GM23248 (cell line): ENCODE measurements at regions not wholly inside any gene's neighbourhood (a gene's known extent, or its start where the extent isn't known, plus 50 kb on each side); places are given as distances from the start of the nearest gene placed in this dataset.

Experiments used
- DNase-seq: peaks from one replicate; pipeline ENCODE4 v3.0.0-alpha.2; 2015
- H2AFZ ChIP-seq: fragments of 200-600 bp; sonication (generic); 2 replicates; pipeline ENCODE4 v1.6.1; 2016; ENCODE audit warnings: antibody characterized with exemption
- H3F3A ChIP-seq: fragments of 200-600 bp; sonication (generic); 2 replicates; pipeline ENCODE4 v1.6.1; 2016; ENCODE audit warnings: mild to moderate bottlenecking, antibody characterized with exemption, mixed run types; ENCODE audit not compliant: insufficient read depth
- H3K27ac ChIP-seq: fragments of 200-600 bp; sonication (generic); 2 replicates; pipeline ENCODE4 v1.5.1; 2016; ENCODE audit warnings: mild to moderate bottlenecking
- H3K27me3 ChIP-seq: fragments of 200-600 bp; sonication (generic); replicated peaks from 2 replicates; pipeline ENCODE4 v1.6.1; 2016; ENCODE audit warnings: mild to moderate bottlenecking; ENCODE audit not compliant: insufficient read depth
- H3K36me3 ChIP-seq: fragments of 200-600 bp; sonication (generic); 2 replicates; pipeline ENCODE4 v1.6.1; 2016; ENCODE audit warnings: low read depth, mild to moderate bottlenecking
- H3K4me1 ChIP-seq: fragments of 200-600 bp; sonication (generic); 2 replicates; pipeline ENCODE4 v1.6.1; 2016; ENCODE audit warnings: mild to moderate bottlenecking; ENCODE audit not compliant: insufficient read depth
- H3K4me2 ChIP-seq: fragments of 200-600 bp; sonication (generic); one replicate; pipeline ENCODE4 v1.6.1; 2016; ENCODE audit warnings: mild to moderate bottlenecking; ENCODE audit not compliant: unreplicated experiment
- H3K4me3 ChIP-seq: fragments of 200-600 bp; sonication (generic); 2 replicates; pipeline ENCODE4 v1.5.1; 2016; ENCODE audit warnings: mild to moderate bottlenecking
- H3K79me2 ChIP-seq: fragments of 200-600 bp; sonication (generic); 2 replicates; pipeline ENCODE4 v1.6.1; 2016; ENCODE audit warnings: mild to moderate bottlenecking; ENCODE audit not compliant: insufficient read depth
- H3K9ac ChIP-seq: fragments of 200-600 bp; sonication (generic); 2 replicates; pipeline ENCODE4 v1.6.1; 2016; ENCODE audit warnings: mild to moderate bottlenecking
- H3K9me2 ChIP-seq: fragments of 200-600 bp; sonication (generic); 2 replicates; pipeline ENCODE4 v1.6.1; 2016; ENCODE audit warnings: mixed run types, mild to moderate bottlenecking, moderate library complexity; ENCODE audit not compliant: insufficient read depth
- H3K9me3 ChIP-seq: fragments of 200-600 bp; sonication (generic); one replicate; pipeline ENCODE4 v1.6.1; 2017; ENCODE audit warnings: low read depth
- H4K20me1 ChIP-seq: fragments of 200-600 bp; sonication (generic); 2 replicates; pipeline ENCODE4 v1.6.0; 2016; ENCODE audit not compliant: insufficient read depth
- EZH2 ChIP-seq: fragments of 200-600 bp; sonication (generic); IDR thresholded peaks from 2 replicates; pipeline ENCODE4 v1.6.1; 2018; ENCODE audit warnings: antibody characterized with exemption, mild to moderate bottlenecking; ENCODE audit not compliant: insufficient read depth, poor library complexity, severe bottlenecking
- EZH2phosphoT487 ChIP-seq: fragments of 200-600 bp; sonication (generic); IDR thresholded peaks from 2 replicates; pipeline ENCODE4 v1.6.1; 2018; ENCODE audit warnings: antibody characterized with exemption, moderate library complexity, mild to moderate bottlenecking, low read depth; ENCODE audit not compliant: insufficient read depth
- WGBS, 2 experiments: methylation state at CpG; one replicate each; pipeline ENCODE4 v1.1.6; 2015 to 2017; ENCODE audit warnings: low lambda C conversion rate in 2 of 2, low coverage in 1 of 2; ENCODE audit errors: missing lambda C conversion rate in 2 of 2; 5-methylcytosine and 5-hydroxymethylcytosine counted together
- in situ Hi-C: fragments of 300-500 bp; cut with MboI; formaldehyde crosslinking; loops from 2 replicates; pipeline ENCODE4 v1.15.0; 2020

DNA sequence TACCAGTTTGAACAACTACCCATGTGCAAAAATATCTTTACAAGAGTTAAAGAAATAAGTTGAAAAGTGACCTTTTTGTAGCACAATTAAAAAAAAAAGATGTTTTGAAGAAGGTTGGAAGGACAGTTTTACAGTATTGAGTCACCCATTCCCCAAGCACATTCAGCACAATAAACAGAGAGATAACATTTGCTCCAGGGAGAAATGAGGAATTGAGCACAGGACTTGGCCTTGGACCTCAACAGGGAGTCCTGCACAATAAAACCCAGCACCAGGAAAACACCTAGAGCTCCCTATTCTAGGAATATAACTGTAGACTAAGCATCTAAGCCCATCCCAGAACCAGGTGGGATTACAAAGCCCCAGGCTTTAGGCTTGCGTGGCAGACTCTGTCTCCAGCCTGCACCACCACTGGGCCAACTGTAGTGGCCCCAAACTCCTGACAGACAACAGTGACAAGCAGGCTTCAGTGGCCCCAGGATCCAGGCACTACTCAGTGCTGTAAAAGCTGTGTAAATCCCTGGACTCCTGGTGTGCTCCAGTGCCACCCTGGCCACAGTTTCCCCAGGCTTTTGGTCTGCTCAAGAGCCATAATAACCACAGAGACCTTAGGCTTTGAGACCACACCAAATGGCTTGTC lies 857.2 kb downstream of the SLITRK1 start:
- Histone ChIP-seq H3K36me3 (no peaks in the 10 kb centered on the region), H3F3A (no peaks in the 10 kb centered on the region), H3K4me2 (no peak overlapping the region), H3K9me3 (no peaks in the 10 kb centered on the region), H2AFZ (no peak overlapping the region), H3K4me3 (no peak overlapping the region), H3K4me1 (no peaks in the 10 kb centered on the region), H3K9ac (no peak overlapping the region), H4K20me1 (no peaks in the 10 kb centered on the region), H3K27ac (no peak overlapping the region), H3K9me2 (no peaks in the 10 kb centered on the region; the same call in 1 of the 2 replicates), H3K79me2 (no peaks in the 10 kb centered on the region), H3K27me3 (no peaks in the 10 kb centered on the region)
- 90 to 100% methylated on average over 1 of the region's 1 CpG for WGBS, 2 experiments
- no peak for TF ChIP-seq EZH2
- TF ChIP-seq EZH2phosphoT487 = no peak
- in situ Hi-C loops = no loop called here
- no peak for DNase-seq

DNA sequence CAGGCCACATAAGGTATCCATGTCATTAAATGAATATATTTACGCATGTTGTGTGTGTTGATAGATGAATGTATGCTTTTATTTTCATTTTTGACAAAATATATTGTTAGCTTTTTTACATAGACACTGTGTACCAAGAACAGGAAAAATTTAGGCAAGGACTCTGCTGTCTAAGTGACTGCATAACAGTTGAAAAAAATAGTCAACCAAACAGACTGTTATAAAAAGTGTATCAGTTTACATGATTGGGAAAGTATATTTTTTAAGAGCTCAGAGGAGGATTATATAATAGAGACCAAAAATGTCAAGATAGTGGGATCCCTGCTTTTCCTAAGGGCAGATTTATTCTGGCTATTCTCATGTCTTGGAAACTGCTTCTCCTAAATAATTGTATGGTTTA lies 858.0 kb downstream of the SLITRK1 start:
- Histone ChIP-seq H3K27ac (no peak overlapping the region), H3K9me3 (no peaks in the 10 kb centered on the region), H3K4me2 (no peak overlapping the region), H3K36me3 (no peaks in the 10 kb centered on the region), H3K4me3 (no peak overlapping the region), H3F3A (no peaks in the 10 kb centered on the region), H2AFZ (no peak overlapping the region), H4K20me1 (no peaks in the 10 kb centered on the region), H3K27me3 (no peaks in the 10 kb centered on the region), H3K79me2 (no peaks in the 10 kb centered on the region), H3K4me1 (no peaks in the 10 kb centered on the region), H3K9me2 (no peaks in the 10 kb centered on the region; the same call in 1 of the 2 replicates), H3K9ac (no peak overlapping the region)
- WGBS, 2 experiments = 85 to 94% methylated on average over 1 of the region's 1 CpG
- TF ChIP-seq EZH2phosphoT487 (no peak), EZH2 (no peak)
- in situ Hi-C loops = no loop called here
- peak; percentile 3 for DNase-seq

DNA sequence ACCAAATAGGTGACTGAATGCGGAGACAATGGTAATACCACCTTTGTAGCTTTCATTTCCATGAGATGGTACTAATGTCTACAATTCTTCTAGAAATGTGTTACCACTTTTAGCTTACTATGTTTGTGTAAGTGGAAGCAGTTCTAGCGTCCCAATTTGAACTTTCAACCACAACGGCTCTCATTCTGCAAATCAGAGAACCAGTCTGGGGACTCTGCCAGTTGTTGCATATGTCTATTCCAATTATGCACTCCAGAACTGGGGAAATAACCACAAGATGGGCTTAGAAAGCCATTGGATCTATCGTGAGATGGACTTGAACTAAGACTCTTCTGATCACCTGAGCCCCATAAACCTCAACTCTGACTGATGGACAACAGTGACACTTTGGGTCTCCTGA lies 862.3 kb downstream of the SLITRK1 start:
- WGBS, 2 experiments = 47% methylated on average over 4 of the region's 4 CpGs
- in situ Hi-C loops = no loop called here

DNA sequence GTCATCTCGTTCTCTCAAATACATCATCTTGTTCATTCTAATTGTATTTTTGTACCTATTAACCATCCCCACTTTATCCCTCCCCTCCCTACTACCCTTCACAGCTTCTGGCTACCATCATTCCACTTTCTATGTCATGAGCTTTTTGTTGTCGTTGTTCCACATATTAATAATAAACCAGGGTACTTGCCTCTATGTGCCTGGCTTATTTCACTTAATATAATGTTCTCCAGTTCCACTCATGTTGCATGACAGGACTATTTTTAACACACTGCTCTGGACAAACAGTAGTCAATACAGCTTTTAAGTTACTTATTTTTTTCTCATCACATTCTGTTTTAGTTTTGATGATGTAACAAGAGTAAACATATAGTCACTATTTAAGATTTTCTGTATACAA lies 872.3 kb downstream of the SLITRK1 start:
- Histone ChIP-seq H3K27me3 (no peaks in the 10 kb centered on the region), H4K20me1 (no peaks in the 10 kb centered on the region), H3K4me3 (no peak overlapping the region), H3K9me3 (no peaks in the 10 kb centered on the region), H3K4me1 (no peaks in the 10 kb centered on the region), H3K79me2 (no peaks in the 10 kb centered on the region), H3K9ac (no peak overlapping the region), H3K4me2 (no peak overlapping the region), H2AFZ (no peak overlapping the region), H3K9me2 (no peaks in the 10 kb centered on the region), H3F3A (no peaks in the 10 kb centered on the region), H3K36me3 (no peaks in the 10 kb centered on the region), H3K27ac (no peak overlapping the region)
- WGBS, 2 experiments = 77 to 87% methylated on average over 2 of the region's 2 CpGs
- TF ChIP-seq EZH2phosphoT487 (no peak), EZH2 (no peak)
- in situ Hi-C loops = no loop called here
- no peak for DNase-seq

More for the DNA sequence above, 862.3 kb downstream of the SLITRK1 start:
- no peaks in the 10 kb centered on the region for H3K4me1 ChIP-seq
- TF ChIP-seq EZH2 = no peak
- no peaks in the 10 kb centered on the region for H3K9me3 ChIP-seq
- H4K20me1 ChIP-seq = no peaks in the 10 kb centered on the region
- no peak for DNase-seq
- no peaks in the 10 kb centered on the region for H3F3A ChIP-seq
- no peak overlapping the region for H3K4me3 ChIP-seq
- H3K9me2 ChIP-seq = no peaks in the 10 kb centered on the region; the same call in 1 of the 2 replicates
- H3K27me3 ChIP-seq = no peaks in the 10 kb centered on the region
- H2AFZ ChIP-seq = no peak overlapping the region
- H3K79me2 ChIP-seq = no peaks in the 10 kb centered on the region
- H3K36me3 ChIP-seq = no peaks in the 10 kb centered on the region
- H3K4me2 ChIP-seq = no peak overlapping the region
- no peak overlapping the region for H3K9ac ChIP-seq
- H3K27ac ChIP-seq = no peak overlapping the region
